ENCODE measurements at regions not wholly inside any gene's neighbourhood (a gene's known extent, or its start where the extent isn't known, plus 50 kb on each side); places are given as distances from the start of the nearest gene placed in this dataset.

DNA sequence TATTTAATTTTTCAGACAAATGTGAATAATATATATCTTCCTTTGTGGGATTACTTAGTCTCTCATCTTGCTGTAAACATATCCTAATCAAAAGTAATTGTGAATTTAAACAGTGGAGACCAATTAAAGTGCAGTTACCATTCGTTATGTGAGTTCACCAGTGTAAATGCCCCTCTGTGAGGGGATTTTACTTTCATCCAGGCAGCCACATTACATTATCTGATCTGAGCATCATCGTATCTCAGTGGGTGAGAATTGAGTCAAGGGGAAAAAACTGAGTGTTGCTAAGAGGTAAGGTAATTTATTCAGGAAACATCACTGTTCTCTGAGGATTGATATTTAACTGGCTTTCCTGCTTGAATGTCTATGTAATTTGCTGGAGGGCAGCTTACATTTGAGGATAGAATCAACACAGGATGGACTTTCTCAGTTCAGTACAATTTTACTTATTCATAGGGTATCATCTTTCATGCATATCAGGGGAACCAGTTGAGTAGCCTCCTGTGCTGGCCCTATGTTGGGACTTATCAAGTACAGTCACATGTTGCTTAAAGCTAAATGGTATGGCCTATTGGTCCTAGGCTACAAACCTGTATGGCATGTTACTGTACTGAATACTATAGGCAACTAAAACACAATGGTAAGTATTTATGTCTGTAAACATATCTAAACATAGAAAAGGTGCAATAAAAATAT is 219.7 kb downstream of the CD47 start:
- Histone ChIP-seq H3K27me3 (ENCODE audit: insufficient read depth, low read length) (no peaks in the 10 kb centered on the region), H3K79me2 (ENCODE audit: control insufficient read depth, insufficient read depth, low read length, unreplicated experiment) (no peaks in the 10 kb centered on the region), H3K4me3 (ENCODE audit: low read depth, low read length) (no peak overlapping the region), H3K27ac (ENCODE audit: low read depth, low read length) (no peak overlapping the region), H2AFZ (ENCODE audit: low read length, unreplicated experiment) (no peak overlapping the region), H3K4me1 (ENCODE audit: control insufficient read depth, insufficient read depth, low read length, unreplicated experiment) (no peaks in the 10 kb centered on the region), H3K36me3 (ENCODE audit: insufficient read depth, low read length) (no peaks in the 10 kb centered on the region)

DNA sequence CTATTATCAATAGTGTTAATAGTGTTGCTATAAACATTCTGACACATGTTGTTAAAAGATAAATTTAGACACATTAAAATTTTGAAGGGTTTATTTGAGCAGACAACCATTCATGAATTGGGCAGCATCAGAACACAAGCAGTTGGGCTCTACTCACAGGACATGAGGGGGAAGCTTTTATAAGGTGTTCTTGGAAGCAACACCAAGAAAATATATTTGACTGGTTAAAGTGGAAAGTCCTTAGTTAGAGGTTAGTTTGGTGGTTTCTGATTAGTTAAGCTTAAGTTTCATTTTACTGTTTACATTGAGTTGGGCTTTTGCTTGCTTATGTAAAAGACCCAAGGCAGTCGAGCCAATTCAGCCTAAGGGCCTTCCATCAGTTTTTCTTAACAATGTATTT is 220.7 kb downstream of the CD47 start:
- no peak overlapping the region for H2AFZ ChIP-seq (ENCODE audit: low read length, unreplicated experiment)
- H3K27ac ChIP-seq (ENCODE audit: low read depth, low read length) = no peak overlapping the region
- H3K27me3 ChIP-seq (ENCODE audit: insufficient read depth, low read length) = no peaks in the 10 kb centered on the region
- H3K4me1 ChIP-seq (ENCODE audit: control insufficient read depth, insufficient read depth, low read length, unreplicated experiment) = no peaks in the 10 kb centered on the region
- no peak overlapping the region for H3K4me3 ChIP-seq (ENCODE audit: low read depth, low read length)
- H3K36me3 ChIP-seq (ENCODE audit: insufficient read depth, low read length) = no peaks in the 10 kb centered on the region
- H3K79me2 ChIP-seq (ENCODE audit: control insufficient read depth, insufficient read depth, low read length, unreplicated experiment) = no peaks in the 10 kb centered on the region

GRCh38 chr3:107868449-107868848 is 222.4 kb downstream of the CD47 start:
- Histone ChIP-seq H3K79me2 (ENCODE audit: control insufficient read depth, insufficient read depth, low read length, unreplicated experiment) (no peaks in the 10 kb centered on the region), H3K36me3 (ENCODE audit: insufficient read depth, low read length) (no peaks in the 10 kb centered on the region), H3K27me3 (ENCODE audit: insufficient read depth, low read length) (no peaks in the 10 kb centered on the region), H3K27ac (ENCODE audit: low read depth, low read length) (no peak overlapping the region), H3K4me1 (ENCODE audit: control insufficient read depth, insufficient read depth, low read length, unreplicated experiment) (no peaks in the 10 kb centered on the region), H2AFZ (ENCODE audit: low read length, unreplicated experiment) (no peak overlapping the region), H3K4me3 (ENCODE audit: low read depth, low read length) (no peak overlapping the region)

- H3K27me3 ChIP-seq (ENCODE audit: insufficient read depth, low read length) = no peaks in the 10 kb centered on the region
- no peaks in the 10 kb centered on the region for H3K36me3 ChIP-seq (ENCODE audit: insufficient read depth, low read length)
- no peak overlapping the region for H3K27ac ChIP-seq (ENCODE audit: low read depth, low read length)
- H3K79me2 ChIP-seq (ENCODE audit: control insufficient read depth, insufficient read depth, low read length, unreplicated experiment) = no peaks in the 10 kb centered on the region
- no peak overlapping the region for H2AFZ ChIP-seq (ENCODE audit: low read length, unreplicated experiment)
- no peaks in the 10 kb centered on the region for H3K4me1 ChIP-seq (ENCODE audit: control insufficient read depth, insufficient read depth, low read length, unreplicated experiment)
- no peak overlapping the region for H3K4me3 ChIP-seq (ENCODE audit: low read depth, low read length)
Measured at GRCh38 chr3:107861904-107862303, 228.9 kb downstream of the CD47 start.

DNA sequence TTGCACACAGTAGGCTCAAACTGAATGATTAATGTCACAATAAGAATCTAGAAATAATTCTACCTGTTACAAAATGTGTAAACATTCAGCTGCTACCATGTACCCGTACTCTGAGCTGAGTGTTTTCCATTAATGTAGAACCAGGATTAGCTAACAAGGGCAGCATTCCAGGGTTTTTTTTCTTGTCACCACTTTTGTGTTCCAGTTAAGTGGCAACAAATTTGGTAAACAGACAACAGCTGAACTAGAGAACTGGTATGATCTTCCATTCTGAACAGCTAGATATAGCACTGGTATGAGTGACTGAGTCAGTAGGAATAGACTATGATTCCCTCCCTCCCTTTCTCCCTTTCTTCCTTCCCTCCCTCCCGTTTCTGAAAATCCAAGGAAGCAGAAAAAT is 229.4 kb downstream of the CD47 start:
- Histone ChIP-seq H3K4me1 (ENCODE audit: control insufficient read depth, insufficient read depth, low read length, unreplicated experiment) (no peaks in the 10 kb centered on the region), H3K79me2 (ENCODE audit: control insufficient read depth, insufficient read depth, low read length, unreplicated experiment) (no peaks in the 10 kb centered on the region), H3K4me3 (ENCODE audit: low read depth, low read length) (no peak overlapping the region), H3K27ac (ENCODE audit: low read depth, low read length) (no peak overlapping the region), H3K36me3 (ENCODE audit: insufficient read depth, low read length) (no peaks in the 10 kb centered on the region), H2AFZ (ENCODE audit: low read length, unreplicated experiment) (no peak overlapping the region), H3K27me3 (ENCODE audit: insufficient read depth, low read length) (no peaks in the 10 kb centered on the region)

Data from ACC112 (cell line).